Stimulated activated CD4-positive, alpha-beta T cell treated with anti-CD3 and anti-CD28 coated beads, Interleukin-15, amount 100 ng/mL, for 24 hours (primary cell): ENCODE measurements at regions not wholly inside any gene's neighbourhood (a gene's known extent, or its start where the extent isn't known, plus 50 kb on each side); places are given as distances from the start of the nearest gene placed in this dataset.

Experiments used
- DNase-seq: peaks from one replicate; pipeline ENCODE4 v3.0.0-alpha.2; 2020

DNA sequence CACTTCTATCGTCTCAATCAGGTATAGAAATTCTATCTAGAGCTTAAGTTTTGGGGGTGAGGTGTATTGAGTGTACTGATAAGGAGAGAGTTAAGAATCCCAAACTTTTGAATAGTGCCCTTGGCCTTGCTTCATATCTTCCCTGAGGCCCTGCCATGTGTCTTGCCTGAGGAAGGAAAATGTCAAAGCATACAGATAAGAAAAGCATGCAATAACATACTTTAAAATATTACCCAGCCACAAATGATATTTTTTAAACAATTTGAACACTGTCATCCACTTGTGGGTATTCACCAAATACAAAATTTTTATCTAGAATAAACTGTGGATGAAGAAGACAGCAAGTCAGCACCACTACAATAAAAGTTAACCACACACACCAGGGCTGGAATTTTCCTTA is 631.0 kb upstream of the ALCAM start:
- no peak for DNase-seq

DNA sequence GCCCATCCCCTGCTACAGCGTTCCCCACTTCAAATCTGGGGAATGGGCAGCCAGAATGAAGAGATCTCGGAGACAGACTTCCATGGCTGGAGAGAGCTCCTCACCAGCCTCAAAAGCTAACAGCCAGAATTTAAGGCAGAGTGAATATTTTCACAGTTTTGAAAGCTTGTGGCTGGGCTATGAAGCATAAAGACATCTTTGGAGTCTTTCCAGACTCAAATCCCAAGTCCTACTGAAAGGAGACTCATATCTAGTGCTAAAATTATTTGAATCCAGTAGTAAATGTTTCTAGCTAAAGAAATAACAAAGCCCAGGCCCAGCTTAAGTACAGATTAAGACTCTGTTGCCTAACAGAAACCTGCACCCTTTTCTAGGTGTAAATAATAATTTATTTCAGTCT is 628.4 kb upstream of the ALCAM start:
- DNase-seq = no peak

DNA sequence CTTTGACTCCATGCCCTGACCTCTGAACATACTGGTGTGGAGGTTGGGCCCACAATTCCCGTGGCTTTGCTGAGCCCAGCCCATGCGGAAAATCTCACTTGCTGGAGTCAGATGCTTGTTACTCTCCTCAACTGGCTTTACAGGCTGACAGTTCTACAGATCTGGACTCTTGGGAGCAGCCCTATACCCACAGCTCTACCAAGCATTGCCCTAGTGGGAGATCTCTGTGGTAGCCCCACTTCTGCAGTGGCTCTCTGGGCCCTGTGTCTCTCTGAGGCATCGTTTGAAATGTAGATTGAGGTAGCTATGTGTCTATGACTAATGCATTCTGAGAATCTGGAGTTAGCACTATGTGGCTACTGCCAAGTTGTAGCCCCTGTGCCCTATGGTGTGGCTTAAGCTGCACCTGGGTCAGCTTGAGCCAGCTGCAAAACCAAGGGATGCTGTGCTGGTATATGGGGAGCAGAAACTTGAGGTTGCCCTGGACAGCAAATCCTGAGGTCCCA is 625.8 kb upstream of the ALCAM start:
- DNase-seq = no peak

DNA sequence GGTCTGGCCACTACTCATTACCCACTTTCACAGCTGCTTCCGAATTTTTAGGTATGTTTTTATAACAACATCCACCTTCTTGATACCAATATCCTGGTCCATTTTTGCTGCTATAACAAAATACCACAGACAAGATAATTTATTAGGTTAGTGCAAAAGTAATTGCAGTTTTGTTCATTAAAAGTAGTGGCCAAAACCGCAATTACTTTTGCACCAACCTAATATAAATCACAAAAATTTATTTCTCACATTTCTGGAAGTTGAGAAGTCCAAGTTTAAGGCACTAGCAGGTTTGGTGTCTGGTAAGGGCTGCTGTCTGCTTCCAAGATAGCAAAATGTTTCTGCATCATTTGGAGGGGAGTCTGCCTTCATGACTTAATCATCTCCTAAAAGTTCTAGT is 624.7 kb upstream of the ALCAM start:
- no peak for DNase-seq

DNA sequence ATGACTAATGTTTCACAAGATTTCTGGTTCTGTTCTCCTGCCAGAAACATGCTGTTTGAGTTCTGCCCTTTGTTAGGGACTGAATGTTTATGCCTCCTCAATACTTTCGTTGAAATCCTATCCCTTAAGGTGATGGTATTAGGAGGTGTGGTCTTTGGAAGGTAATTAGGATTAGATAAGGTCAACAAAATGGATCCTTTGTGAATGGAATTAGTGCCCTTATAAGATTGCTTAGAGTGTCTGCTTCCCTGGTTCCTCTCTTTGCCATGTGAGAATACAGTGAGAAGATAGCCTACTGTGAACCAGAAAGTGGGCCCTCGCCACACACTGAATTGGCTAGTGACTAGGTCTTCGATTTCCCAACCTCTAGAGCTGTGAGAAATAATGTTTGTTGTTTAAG is 621.4 kb upstream of the ALCAM start:
- DNase-seq = no peak

DNA sequence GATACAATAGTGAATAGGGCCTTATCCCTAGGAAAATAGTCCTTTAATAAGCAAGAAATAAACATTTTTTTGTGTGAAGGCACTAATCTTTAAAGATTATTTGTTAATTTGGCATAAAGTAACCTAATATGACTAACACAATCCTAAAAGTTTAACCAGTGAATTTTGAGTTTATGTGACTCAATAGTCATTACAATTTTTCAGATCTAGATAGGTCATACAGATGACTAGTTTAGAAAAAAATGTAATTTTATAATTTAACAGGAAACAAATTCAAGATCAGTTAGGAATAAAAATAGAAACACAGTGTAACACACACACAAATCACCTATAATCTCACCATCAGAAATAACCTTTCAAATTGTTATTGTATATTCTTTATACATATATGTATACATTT is 620.7 kb upstream of the ALCAM start:
- no peak for DNase-seq

DNA sequence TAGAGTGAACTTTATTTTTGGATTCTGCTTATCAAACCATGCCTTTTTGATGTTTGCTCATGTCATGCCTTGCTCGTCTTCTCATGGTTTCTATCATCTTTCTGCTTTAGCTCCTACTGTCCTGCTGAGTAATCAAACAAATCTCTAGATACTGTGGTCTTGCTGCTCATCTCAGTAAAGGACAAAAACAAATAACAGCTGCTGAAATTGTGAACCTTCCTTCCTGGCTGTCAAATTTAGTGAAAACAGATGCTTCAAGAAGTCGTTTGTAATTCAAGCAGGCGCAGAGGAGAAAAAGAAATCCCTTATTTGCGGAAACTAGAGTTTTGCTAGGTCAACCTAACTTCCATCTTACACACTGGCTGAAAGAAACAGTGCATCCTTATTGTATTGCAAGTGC is 616.1 kb upstream of the ALCAM start:
- DNase-seq = no peak

DNA sequence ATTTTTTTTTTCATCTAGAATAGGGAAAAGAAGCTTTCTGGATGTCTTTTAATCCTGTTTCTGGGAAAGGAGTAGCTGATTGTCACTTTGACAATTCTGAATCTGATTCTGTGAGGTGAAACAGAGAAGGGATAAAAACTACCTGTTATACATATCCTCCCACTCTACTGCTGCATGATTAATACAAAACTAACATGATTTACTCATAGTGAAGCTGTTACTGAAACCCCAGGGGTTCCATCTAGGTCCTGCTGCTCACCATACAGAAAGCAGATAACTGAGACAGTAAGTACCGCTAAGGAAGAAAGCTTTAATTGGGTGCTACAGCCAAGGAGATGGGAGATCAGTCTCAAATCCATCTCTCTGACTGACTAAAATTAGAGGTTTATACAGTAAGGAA is 610.9 kb upstream of the ALCAM start:
- no peak for DNase-seq

DNA sequence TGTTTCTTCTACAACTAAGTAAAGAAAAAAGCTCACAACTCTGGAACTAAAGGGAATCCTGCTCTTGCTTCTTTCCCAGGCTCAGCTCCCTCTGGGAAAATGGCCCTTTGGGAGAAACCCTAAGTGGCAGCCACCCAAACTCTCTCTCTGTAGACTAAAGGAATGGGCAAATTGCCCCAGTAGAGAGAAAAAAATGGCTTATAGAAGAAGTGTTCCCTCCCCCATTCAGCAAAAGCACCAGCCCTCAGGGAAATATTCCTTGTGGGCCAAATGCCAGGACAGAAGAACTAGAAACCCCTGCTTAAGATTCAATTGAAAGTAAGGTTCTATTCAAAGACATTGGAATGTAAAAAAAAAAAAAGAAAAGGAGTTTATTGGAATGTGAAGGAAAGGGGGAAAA is 603.7 kb upstream of the ALCAM start:
- DNase-seq = no peak

DNA sequence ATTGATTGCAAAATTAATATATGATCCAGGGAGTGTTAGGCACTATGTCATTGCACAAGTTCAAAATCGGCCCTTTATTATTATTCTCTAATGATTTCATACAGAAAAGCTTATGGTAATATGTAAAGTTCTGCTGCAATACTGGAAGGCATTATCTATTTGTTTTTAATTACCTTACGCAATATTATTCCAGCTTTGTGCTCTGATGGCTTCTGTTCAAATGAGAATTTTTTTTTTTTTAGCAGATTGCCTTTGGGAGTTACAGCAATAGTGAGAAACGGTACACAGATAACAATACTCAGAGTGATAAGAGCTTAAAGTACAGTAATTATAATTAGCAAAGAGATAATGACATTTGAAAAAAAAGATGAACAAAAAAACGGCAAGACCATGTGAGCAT is 602.2 kb upstream of the ALCAM start:
- DNase-seq = no peak

DNA sequence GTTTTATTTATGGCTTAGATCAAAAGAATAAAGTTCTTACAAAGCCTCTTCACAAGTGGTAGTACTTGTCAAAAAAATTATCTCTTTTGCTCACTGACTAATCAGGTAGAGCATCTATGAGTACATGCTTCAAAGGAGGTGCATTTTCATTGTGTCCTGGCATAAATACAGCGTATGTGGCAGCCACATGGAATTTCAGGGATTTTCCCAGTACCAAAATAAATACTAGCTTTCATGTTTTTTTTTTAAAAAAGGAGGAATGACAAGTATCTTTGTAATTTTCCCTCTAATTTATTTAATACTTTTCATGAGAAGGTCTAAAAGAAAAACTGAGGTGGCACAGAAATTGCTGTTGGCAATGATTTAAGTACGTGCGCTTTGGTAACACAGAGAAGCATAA is 597.8 kb upstream of the ALCAM start:
- DNase-seq = no peak

DNA sequence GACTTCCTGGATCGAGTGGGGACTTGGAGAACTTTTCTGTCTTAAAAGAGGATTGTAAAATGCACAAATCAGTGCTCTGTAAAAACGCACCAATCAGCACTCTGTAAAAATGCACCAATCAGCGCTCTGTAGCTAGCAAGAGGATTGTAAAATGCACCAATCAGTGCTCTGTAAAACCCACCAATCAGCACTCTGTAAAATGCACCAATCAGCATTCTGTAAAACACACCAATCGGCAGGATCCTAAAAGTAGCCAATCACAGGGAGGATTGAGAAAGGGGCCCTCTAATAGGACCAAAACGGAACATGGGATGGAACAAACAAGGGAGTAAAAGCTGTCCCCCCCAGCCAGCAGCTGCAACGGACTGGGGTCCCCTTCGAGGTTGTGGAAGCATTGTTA is 587.4 kb upstream of the ALCAM start:
- DNase-seq = no peak

DNA sequence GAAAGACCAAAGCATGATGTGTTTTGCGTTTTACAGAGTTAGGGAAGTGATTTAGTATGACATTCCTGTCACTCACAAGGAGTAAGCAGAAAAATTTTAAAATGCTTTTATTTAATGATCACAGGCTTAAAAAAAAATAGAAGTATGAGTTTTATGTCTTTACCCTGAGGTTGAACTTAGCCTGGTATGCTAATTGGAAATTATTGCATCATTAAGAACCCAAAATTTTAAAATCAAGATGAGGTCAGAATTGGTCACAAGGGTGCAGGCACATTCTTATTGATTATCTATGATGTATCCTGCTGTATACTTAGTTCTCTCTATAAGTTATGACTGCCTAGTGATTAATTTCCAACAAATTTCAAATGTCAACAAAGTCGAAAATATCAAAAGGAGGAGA is 585.6 kb upstream of the ALCAM start:
- DNase-seq = no peak

DNA sequence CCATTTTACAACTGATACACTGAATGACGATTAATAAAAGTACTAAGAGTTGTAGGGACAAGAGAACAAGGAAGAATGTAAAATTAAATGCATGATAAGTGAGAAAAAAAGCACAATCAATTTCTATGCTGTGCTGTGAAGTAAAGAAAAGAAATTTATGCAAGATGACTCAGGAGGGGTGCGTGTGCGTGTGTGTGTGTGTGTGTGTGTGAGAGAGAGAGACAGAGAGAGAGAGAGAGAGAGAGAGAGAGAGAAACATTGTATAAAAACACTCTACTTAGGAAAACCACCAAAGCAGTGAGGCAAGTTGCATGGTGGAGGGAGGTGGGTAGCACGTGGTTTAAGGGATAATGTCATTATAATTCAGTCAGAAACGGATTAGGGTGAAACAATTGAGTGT is 580.8 kb upstream of the ALCAM start:
- no peak for DNase-seq

DNA sequence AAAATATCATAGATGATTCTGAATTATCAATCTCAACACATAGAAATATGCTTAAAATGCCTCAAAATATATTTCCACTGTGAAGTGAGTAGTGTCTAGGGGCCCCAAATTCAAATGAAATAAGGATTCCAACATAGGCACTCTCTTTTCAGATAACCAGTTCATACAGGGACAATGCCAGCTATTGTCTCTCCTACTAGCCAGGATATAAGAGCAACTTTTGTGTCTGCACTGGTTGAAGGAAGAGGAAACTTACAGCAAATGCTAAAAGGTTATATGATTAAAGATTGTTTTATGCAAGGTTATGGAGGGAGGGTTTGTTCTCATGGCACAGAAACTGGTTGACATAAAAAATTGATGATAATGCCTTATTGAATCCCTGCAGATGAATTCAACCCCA is 579.4 kb upstream of the ALCAM start:
- no peak for DNase-seq

DNA sequence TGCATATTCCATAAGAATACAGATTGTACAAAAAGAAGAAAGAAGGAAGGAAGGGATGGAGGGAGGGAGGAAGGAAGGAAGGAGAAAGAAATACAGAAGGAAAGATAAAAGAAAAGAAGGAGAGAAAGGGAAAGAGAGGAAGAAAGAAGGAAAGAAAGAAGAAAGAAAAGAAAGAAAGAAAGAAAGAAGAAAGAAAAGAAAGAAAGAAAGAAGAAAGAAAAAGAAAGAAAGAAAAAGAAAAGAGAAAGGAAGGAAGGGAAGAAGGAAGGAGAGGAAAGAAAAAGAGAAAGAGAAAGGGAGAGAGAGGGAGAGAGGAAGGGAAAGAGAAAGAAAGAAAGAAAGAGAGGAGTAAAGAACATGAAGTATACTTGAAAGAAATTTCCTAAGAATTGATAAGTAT is 577.9 kb upstream of the ALCAM start:
- no peak for DNase-seq

DNA sequence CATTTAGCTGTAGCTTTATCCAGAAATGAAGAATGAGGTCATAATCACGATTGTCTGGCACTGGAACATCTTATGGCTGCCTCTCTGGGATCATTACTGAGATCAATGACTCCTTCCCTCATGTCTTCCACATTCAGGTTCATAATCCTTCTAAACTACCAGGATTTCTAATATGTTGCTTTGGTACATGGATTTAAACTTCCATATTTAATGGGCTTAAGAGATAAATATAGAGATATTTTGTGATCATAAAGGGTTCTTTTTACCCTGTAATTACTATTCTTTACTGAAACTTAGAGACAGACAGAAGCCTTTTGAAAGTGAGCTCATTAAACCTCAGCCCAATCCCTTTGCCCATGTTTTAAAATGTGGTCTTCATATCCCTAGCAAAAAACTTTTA is 575.4 kb upstream of the ALCAM start:
- DNase-seq = no peak

DNA sequence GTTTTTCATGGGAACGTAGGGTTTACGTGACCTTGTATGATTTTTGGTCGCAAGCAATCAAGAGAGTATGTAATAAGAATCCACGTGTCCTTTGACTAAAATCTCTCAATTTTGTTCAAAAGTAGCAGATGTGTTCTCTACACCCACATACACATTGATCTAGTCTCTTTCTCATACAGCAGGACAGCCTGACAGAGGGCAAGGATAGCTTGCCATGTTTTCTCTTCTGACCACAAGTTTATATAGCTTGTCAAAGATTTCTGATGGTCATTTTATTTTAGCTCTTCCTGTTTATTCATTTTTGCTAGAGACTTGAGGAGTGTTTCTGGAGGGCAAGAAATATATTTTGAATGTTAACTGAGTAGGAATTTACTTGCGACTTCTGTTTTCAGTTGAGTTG is 570.2 kb upstream of the ALCAM start:
- no peak for DNase-seq

DNA sequence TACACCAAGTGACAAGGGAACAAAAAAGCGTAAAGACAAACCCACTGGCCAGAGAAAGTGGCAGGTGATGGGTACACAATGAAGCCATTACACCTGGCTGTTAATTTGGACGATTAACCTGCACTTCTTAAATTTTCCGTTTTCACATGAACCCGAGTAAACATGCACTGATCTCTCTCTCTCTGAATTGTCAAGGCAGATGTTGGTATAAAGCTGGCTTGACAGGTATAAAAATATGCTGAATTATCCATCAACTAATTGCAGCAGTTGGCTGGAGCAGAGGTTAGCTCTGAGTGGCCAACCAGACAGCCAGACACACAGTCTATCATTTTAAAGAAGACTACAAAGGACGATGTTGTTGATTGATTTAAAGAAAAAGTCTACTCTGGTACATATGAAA is 561.7 kb upstream of the ALCAM start:
- no peak for DNase-seq

DNA sequence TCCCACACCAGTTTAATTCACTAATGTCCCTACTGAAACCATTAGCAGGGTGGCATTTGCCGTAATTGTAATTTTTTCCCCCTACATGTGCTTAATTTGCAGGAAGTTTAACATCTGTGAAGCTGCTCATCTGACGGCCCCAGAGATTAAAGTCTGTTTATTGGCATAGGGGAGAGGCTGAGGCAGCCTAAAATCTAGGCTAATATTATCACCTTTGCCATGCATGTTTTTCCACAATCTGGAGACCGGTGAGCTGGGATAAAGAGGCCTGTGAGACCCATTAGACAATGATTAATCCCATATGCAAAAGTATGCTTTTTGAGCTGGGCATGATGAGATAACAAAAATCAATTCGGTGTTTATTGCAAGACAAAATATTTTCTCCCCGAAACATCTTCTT is 561.2 kb upstream of the ALCAM start:
- no peak for DNase-seq

DNA sequence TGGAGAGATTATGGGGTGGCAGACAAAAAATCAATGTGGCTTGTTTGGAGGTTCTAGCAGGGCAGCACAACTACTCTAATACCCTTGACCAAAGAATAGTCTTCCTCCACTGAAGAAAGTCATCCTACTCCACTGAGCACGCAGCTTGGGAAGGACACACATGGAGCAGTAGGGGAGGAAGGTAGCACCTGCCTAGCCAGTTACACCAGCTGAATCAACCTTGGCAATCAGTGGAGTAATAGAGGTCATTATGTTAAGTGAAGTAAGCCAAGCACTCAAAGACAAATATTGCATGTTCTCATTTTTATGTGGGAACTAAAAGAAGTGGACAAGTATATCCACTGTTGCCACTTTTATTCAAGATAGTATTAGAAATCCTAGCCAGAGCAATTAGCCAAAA is 555.8 kb upstream of the ALCAM start:
- DNase-seq = no peak

DNA sequence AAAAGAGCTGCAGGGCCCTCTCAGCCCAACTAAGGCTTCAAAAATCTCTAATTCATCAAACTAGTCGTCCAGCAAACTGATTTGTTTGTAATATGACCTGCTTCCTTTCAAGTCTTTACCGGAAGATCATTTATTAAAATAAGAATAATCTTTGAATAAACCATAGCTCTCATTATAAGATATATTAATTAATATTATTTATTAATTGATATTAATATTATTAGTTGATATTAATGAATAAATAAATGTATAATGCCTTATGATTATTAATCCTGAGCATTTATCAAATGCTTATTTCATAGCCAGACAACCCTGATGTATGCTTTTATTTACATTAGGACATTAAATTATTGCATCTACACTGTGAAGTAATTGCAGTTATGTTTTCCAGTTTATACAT is 550.7 kb upstream of the ALCAM start:
- no peak for DNase-seq

DNA sequence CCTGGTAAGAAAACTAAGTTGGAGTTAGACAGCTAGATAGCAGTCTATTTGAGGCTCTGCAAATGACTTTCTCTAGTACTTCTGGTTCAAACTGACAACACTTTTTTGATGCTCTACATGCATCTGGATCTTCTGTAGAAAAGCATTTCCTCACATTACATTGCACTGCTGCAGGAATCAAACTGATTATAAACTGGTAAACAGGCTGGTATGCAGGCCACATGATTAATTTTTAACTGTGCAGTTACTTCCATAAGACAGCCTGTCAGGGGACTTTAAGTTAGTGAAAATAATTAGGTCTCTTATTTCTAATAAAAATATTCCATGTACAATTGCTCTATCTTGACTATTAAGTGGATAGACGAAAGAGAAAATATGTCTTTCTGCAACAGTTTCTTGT is 550.0 kb upstream of the ALCAM start:
- no peak for DNase-seq

DNA sequence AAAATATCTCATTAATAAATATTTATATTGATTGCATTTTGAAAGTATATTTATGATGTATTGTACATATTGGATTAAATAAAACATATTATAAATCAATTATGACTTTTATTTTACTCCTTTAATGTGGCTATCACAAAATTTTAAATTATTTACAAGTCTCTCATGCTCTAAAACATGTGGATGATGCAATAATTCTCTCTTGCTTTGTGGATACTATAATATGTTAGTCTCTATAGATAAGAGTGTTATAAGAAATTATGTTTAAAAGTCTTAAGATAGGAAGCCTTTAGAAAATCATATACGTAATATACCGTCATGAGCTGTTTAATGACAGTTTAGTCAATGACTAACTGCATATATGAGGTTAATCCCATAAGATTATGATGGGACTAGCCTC is 547.4 kb upstream of the ALCAM start:
- DNase-seq = no peak

DNA sequence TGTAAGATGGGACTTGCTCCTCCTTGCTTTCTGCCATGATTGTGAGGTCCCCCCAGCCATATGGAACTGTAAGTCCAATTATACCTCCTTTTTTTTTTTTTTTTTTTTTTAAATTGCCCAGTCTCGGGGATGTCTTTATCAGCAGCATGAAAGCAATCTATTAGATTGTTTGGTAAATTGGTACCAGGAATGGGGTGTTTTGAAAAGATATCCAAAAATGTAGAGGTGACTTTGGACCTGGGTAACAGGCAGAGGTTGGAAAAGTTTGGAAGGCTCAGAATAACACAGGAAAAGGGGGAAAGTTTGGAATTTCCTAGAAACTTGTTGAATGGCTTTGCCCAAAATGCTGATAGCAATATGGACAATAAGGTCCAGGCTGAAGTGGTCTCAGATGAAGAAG is 545.8 kb upstream of the ALCAM start:
- DNase-seq = no peak

DNA sequence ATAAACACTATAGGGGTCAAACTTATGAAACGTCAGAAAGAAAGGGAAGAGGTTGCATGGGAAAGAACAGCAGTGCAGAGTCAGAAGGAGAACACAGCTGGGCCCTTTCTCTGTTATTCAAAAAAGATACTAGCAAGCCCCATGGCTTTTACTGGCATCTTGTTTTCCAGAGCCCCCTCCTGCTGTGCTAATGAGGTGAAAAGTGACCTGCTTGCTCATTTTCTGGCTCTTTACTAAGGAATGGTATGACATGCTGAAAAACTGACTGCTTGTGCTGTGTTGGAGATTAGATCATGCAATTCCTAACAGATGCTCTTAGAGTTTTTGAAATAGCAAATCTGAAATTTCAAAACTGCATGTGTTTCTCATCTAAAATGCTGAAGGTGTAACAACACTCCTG is 541.6 kb upstream of the ALCAM start:
- DNase-seq = no peak
